ENCODE measurements at regions not wholly inside any gene's neighbourhood (a gene's known extent, or its start where the extent isn't known, plus 50 kb on each side); places are given as distances from the start of the nearest gene placed in this dataset.

DNA sequence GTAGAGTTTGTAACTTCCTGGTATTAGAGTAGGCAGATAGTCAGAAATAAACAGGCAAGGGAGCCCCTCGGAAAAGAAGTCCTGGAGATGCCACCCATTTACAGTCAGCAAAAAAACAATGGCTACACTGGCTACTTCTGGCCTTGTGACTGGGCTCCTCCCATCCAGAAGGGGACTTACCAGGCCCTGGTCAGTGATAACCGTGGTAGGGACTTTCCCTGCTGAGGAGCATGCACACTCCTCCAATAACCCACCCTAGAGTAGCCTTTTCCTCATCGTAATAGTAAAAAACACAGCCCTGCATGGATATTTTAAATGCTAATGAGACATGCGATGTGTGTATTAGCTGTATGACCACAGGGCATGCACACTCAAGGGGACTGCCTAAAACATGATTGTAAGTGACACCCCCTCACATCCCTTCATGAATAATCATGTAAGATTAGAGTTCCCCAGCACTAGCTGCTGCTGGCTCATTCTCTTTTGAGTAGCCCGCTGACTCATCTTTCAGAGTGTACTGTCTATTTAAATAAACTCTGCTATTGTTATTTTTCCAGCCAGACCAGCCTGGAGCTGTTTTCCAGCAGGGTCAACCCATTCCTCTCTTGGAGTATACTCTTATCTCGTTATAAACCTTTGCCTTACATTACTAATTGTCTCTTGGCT, 413.8 kb upstream of the TMTC1 start:
- Histone ChIP-seq H3K4me1 (ENCODE audit: insufficient read depth, low read length) (peaks cover 14% of the 10 kb centered on the region), H3K9me3 (ENCODE audit: insufficient read depth, low read depth, low read length) (no peaks in the 10 kb centered on the region), H3K27ac (ENCODE audit: low read length) (no peak overlapping the region), H3K36me3 (ENCODE audit: insufficient read depth, low read depth, low read length) (no peaks in the 10 kb centered on the region), H3K4me3 (ENCODE audit: low read length) (no peak overlapping the region), H3K9ac (ENCODE audit: low read depth, low read length) (no peak overlapping the region), H3K27me3 (ENCODE audit: insufficient read depth, low read length) (no peaks in the 10 kb centered on the region)

DNA sequence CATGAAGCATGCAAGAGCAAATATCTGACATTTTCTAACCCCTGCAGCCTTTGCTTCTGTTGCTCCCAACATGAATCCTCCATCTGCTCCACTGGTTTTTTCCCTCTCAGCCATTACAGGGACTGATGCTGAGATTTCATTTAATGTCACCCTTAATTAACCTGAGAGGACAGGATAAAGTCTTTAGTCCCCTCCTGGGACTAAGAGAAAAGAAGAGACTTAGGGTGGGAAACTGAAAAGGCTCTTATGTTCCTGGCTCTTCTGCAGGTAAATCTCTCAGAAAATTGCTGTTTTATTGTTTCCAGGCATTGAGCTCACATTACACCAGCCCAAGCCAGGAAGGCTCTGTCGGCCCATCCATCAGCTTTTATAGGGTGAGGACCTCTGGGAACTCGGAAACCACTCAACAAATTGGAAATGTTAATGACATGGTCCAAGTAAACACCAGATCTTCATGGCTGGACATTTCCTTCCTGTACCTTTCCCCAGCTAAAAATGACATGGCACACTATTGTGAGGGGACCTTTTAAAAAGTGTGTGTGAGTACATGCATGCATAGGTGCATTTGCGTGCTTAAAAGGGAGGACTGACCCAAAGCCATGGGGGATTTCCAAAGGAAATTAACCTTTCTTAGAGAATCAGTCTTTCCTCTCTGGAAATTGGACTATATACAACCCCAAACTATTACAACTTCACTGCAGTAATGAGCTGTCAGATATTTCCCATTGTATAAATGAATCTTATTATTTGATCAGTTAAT, 408.1 kb upstream of the TMTC1 start:
- no peak overlapping the region for H3K9ac ChIP-seq (ENCODE audit: low read depth, low read length)
- no peak overlapping the region for H3K4me3 ChIP-seq (ENCODE audit: low read length)

DNA sequence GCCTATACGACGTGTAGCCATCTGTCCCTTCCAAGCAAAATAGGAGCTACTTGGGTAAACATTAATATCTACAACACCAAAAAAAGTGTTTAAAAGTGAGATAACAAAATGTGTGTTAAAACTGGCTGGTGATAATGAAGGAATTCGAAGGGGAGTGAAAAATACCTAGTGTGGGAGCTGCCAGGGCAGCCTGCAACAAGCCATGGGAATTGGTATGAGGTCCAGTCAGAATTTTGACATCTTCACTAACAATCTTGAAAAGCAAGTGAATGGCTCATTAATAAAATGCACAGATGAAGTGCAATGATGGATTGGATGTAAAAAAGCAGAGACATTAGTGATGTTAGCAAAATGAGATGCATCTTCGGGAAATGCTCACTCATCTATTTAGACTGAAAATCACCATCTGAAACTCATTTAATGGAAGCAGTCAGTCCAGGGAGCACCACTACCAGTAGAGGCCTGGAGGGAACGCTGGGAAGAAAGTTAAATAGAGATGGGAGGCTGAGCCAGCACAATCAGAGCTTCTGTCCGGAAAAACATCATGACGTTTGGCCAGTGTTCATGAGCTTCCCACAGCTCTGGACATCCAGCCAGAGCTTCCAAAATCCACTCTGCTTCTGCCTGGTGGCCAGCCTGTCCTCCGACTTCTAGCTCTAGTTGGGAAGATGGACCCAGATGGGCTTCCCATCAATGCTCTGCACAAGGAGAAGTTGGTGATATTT, 405.0 kb upstream of the TMTC1 start:
- H3K9me3 ChIP-seq (ENCODE audit: insufficient read depth, low read depth, low read length), result no peaks in the 10 kb centered on the region
- H3K4me1 ChIP-seq (ENCODE audit: insufficient read depth, low read length), result no peaks in the 10 kb centered on the region
- no peak overlapping the region for H3K27ac ChIP-seq (ENCODE audit: low read length)
- no peaks in the 10 kb centered on the region for H3K27me3 ChIP-seq (ENCODE audit: insufficient read depth, low read length)
- no peaks in the 10 kb centered on the region for H3K36me3 ChIP-seq (ENCODE audit: insufficient read depth, low read depth, low read length)
- H3K9ac ChIP-seq (ENCODE audit: low read depth, low read length), result no peak overlapping the region
- no peak overlapping the region for H3K4me3 ChIP-seq (ENCODE audit: low read length)

More for the DNA sequence above, 408.1 kb upstream of the TMTC1 start:
- no peaks in the 10 kb centered on the region for H3K9me3 ChIP-seq (ENCODE audit: insufficient read depth, low read depth, low read length)
- peaks cover 7% of the 10 kb centered on the region; the same call in 1 of the 2 replicates for H3K4me1 ChIP-seq (ENCODE audit: insufficient read depth, low read length)
- H3K27me3 ChIP-seq (ENCODE audit: insufficient read depth, low read length), result no peaks in the 10 kb centered on the region
- no peaks in the 10 kb centered on the region for H3K36me3 ChIP-seq (ENCODE audit: insufficient read depth, low read depth, low read length)
- no peak overlapping the region for H3K27ac ChIP-seq (ENCODE audit: low read length)

DNA sequence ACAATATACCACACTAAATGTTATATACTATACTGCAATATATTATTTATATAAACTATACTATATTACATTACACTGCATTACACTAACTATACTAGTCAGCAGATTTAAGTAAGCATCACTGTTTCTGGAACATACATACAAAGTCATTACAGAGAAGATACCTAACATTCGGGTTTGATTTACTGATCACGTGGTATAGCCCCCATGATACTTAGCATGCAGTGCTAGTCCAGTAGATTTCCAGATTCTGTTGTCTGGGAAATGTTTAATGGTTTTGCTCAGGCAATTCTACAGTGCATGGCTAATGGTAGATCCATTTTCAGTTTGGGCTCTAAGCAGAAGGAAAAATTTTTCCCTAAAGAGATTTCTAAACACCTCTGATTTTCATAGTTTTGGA, 403.7 kb upstream of the TMTC1 start:
- Histone ChIP-seq H3K27ac (ENCODE audit: low read length) (no peak overlapping the region), H3K9ac (ENCODE audit: low read depth, low read length) (no peak overlapping the region), H3K9me3 (ENCODE audit: insufficient read depth, low read depth, low read length) (no peaks in the 10 kb centered on the region), H3K27me3 (ENCODE audit: insufficient read depth, low read length) (no peaks in the 10 kb centered on the region), H3K4me3 (ENCODE audit: low read length) (no peak overlapping the region), H3K36me3 (ENCODE audit: insufficient read depth, low read depth, low read length) (no peaks in the 10 kb centered on the region), H3K4me1 (ENCODE audit: insufficient read depth, low read length) (no peaks in the 10 kb centered on the region)

DNA sequence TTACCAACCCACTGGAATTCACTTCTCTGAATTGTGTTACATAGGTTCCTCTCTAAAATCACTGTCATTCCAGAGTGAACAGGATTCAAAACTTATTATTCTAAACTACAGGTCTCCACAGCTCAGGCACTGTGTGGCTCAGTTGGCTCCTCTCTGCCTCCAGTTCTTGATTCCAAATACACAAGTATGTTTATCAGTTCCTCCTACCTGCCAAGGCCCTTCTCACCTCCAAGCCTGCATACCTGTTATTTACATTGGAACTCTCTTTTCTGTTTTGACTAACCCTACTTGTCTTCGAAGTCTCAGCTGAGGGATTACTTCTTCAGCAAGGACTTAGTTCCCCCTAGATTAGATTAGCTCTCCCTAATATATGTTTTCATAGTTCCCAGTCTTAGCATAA, 397.6 kb upstream of the TMTC1 start:
- no peaks in the 10 kb centered on the region for H3K36me3 ChIP-seq (ENCODE audit: insufficient read depth, low read depth, low read length)
- no peaks in the 10 kb centered on the region for H3K4me1 ChIP-seq (ENCODE audit: insufficient read depth, low read length)
- no peaks in the 10 kb centered on the region for H3K9me3 ChIP-seq (ENCODE audit: insufficient read depth, low read depth, low read length)
- H3K9ac ChIP-seq (ENCODE audit: low read depth, low read length), result no peak overlapping the region
- no peak overlapping the region for H3K4me3 ChIP-seq (ENCODE audit: low read length)
- H3K27me3 ChIP-seq (ENCODE audit: insufficient read depth, low read length), result no peaks in the 10 kb centered on the region
- H3K27ac ChIP-seq (ENCODE audit: low read length), result no peak overlapping the region

DNA sequence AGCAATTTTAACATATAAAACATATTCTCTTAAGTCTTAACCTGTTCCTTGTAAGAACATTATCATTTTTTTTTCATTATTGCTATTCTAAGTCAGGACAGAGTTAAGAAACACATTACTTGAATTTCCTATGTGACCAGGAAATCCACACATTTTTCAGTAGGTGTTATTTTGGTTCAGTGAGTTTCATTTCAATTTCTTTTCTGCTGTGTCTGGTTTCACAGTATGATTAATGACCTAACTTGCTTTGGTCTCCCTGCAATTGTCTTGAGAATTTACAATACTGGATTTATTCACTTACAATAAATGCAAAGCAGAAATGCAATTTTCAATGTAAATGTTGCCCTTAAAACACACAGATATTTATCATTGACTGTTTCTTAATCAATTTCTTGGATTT, 396.9 kb upstream of the TMTC1 start:
- no peak overlapping the region for H3K4me3 ChIP-seq (ENCODE audit: low read length)
- H3K36me3 ChIP-seq (ENCODE audit: insufficient read depth, low read depth, low read length), result no peaks in the 10 kb centered on the region
- H3K27me3 ChIP-seq (ENCODE audit: insufficient read depth, low read length), result no peaks in the 10 kb centered on the region
- no peak overlapping the region for H3K9ac ChIP-seq (ENCODE audit: low read depth, low read length)
- H3K27ac ChIP-seq (ENCODE audit: low read length), result no peak overlapping the region
- no peaks in the 10 kb centered on the region for H3K9me3 ChIP-seq (ENCODE audit: insufficient read depth, low read depth, low read length)
- no peaks in the 10 kb centered on the region for H3K4me1 ChIP-seq (ENCODE audit: insufficient read depth, low read length)

DNA sequence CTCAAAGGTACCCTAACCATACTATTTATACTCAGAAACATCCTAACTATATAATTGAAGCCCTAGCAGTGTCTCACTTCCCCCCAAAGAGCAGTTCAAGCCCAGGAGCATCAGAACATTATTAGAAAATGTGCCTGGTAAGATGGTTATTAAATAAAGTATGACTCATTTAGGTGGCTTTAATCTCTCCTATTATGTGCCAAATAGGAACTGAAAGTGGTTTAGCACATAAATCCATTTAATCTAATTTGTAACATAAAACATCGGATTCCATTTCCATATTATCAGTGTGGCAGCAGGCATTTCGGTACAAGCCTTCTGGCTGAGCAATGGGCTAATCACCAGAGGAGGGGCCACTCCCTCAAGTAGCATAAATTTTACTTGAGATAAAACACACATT, 395.2 kb upstream of the TMTC1 start:
- H3K4me3 ChIP-seq (ENCODE audit: low read length), result no peak overlapping the region
- no peaks in the 10 kb centered on the region for H3K27me3 ChIP-seq (ENCODE audit: insufficient read depth, low read length)
- H3K9ac ChIP-seq (ENCODE audit: low read depth, low read length), result no peak overlapping the region
- H3K9me3 ChIP-seq (ENCODE audit: insufficient read depth, low read depth, low read length), result no peaks in the 10 kb centered on the region
- H3K36me3 ChIP-seq (ENCODE audit: insufficient read depth, low read depth, low read length), result no peaks in the 10 kb centered on the region
- no peaks in the 10 kb centered on the region for H3K4me1 ChIP-seq (ENCODE audit: insufficient read depth, low read length)
- H3K27ac ChIP-seq (ENCODE audit: low read length), result no peak overlapping the region

DNA sequence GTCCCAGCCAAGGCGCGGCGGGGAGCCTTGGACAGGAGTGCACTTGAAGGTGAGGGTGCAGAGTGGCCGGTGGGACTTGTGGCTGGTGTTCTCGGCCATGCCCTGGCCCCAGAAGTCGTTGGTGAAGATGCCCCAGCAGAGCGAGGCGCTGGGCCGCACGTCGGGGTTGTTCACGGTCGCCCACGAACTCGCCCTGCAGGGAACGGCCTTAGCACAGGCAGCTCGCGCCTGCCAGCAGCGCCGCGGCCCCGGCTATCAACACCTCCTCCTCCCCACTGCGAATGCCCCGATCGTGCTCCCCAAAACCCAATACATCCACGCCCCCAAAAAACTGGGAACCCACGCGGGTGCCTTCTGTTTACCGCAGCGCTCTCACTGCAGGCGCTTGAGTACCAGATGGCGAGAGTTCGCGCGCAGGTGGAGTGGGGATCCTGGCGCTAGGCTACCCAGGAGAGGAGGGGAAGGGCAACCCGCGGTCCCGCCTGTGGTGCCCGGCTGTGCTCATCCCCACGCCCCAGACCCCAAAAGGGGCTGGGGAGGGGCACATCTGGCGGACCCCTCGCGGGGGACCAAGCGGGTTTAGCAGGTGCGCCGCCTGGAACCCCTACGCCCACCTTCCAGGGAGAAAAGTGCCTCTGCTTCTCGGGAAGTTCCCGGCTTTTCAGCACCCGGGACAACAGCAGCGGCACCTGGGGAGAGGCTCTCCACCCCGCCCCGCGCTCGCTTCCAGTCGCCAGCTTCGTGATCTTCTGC, 386.3 kb upstream of the TMTC1 start:
- H3K36me3 ChIP-seq (ENCODE audit: insufficient read depth, low read depth, low read length), result no peaks in the 10 kb centered on the region
- no peaks in the 10 kb centered on the region for H3K27me3 ChIP-seq (ENCODE audit: insufficient read depth, low read length)

DNA sequence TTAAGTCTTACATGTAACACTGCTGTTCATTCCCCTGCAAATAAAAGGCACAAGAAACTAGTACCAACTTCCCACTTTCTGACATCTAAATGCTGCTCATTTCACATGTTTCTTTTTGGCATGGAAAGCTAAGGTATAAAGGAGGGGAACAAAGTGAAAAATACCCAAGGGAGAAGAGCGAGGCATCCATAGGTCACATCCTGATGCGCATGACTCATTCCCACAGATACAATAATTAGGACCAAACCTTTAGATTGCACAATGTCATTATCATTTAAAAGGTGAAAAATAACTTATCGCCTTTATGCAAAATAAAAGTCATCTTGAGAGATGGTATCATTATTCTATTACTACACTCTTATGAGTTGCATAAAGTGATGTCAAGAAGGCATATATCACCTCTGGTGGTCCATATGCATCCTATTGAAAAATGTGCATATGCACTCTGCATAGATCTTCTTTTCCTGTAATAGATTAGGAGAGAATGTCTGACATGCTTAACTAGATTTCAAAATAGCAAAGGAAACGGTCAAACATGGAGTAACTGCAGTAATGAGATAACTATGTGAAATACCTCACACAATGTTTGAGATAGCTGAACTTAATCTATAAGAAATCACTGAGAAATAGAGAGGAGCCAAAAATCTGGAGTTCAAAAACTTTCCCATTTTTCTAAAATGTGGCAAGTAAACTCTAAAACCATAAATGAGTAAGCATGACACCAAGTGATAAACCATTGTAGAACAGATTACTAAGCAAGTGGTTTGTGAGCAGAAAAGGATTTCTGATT, 382.5 kb upstream of the TMTC1 start:
- no peak overlapping the region for H3K4me3 ChIP-seq (ENCODE audit: low read length)
- no peak overlapping the region for H3K27ac ChIP-seq (ENCODE audit: low read length)

More for the DNA sequence above, 386.3 kb upstream of the TMTC1 start:
- H3K27ac ChIP-seq (ENCODE audit: low read length), result no peak overlapping the region
- no peaks in the 10 kb centered on the region for H3K9me3 ChIP-seq (ENCODE audit: insufficient read depth, low read depth, low read length)
- no peaks in the 10 kb centered on the region for H3K4me1 ChIP-seq (ENCODE audit: insufficient read depth, low read length)
- H3K4me3 ChIP-seq (ENCODE audit: low read length), result no peak overlapping the region
- no peak overlapping the region for H3K9ac ChIP-seq (ENCODE audit: low read depth, low read length)

DNA sequence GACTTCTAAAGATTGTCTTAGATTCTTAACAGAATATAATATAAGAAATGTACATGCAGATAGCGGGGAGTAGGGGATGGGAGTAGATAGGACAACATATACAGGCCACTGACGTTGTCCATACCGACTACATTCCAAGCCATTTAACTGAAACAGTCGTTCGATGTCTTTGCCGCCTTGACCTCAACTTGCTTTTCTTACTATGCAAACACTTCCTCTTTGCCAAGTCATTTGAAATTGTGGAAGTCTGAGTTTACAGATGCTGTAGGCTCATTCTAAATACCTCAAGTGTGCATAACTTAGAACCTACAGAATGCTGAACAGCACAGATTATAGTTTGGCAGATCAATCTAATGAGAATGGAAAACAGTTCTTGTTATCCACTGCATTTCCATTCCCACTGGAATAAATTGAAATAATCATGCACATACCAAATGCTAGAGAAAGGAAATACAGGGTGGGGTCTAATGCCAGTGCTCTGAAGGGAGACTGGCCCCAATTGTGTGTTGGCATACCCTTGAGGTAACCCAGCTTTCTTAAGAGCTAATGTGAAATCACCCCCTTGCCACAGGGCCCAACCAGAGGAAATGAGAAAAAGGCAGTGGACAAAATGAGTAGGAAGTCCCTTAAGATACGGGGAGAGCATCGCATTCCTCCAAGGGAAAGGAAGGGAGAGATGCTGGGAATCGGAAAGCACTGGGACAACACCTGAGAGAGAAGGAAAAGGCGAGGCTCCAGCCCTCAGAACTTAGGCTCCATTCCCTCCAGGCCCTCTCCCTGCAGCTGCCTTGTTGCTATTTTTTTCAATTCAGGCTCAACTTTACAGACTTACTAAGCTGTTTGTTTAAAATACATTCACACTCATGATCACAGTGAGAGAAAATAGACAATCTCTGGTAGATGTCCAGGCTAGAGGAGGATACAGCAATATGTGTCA, 380.9 kb upstream of the TMTC1 start:
- Histone ChIP-seq H3K27me3 (ENCODE audit: insufficient read depth, low read length) (no peaks in the 10 kb centered on the region), H3K9ac (ENCODE audit: low read depth, low read length) (no peak overlapping the region), H3K9me3 (ENCODE audit: insufficient read depth, low read depth, low read length) (peaks cover 6% of the 10 kb centered on the region; the same call in 1 of the 2 replicates), H3K4me3 (ENCODE audit: low read length) (no peak overlapping the region), H3K4me1 (ENCODE audit: insufficient read depth, low read length) (no peaks in the 10 kb centered on the region), H3K27ac (ENCODE audit: low read length) (no peak overlapping the region), H3K36me3 (ENCODE audit: insufficient read depth, low read depth, low read length) (no peaks in the 10 kb centered on the region)

More for the DNA sequence above, 382.5 kb upstream of the TMTC1 start:
- H3K36me3 ChIP-seq (ENCODE audit: insufficient read depth, low read depth, low read length), result no peaks in the 10 kb centered on the region
- no peaks in the 10 kb centered on the region for H3K4me1 ChIP-seq (ENCODE audit: insufficient read depth, low read length)
- H3K9ac ChIP-seq (ENCODE audit: low read depth, low read length), result no peak overlapping the region
- H3K9me3 ChIP-seq (ENCODE audit: insufficient read depth, low read depth, low read length), result 0 out of 2 replicates have a peak, but pooled peaks cover under 1% of the 10 kb centered on the region
- no peaks in the 10 kb centered on the region for H3K27me3 ChIP-seq (ENCODE audit: insufficient read depth, low read length)
